K562 (cell line): ENCODE measurements at regions not wholly inside any gene's neighbourhood (a gene's known extent, or its start where the extent isn't known, plus 50 kb on each side); places are given as distances from the start of the nearest gene placed in this dataset.

Source experiments
- CHD1 ChIP-seq: fragments of 200-600 bp; sonication (generic); IDR thresholded peaks from one replicate; pipeline ENCODE4 v1.6.1; 2012; ENCODE audit warnings: mild to moderate bottlenecking, moderate library complexity, low read length, inconsistent platforms
- CLOCK ChIP-seq: fragments of 250-450 bp; sonication (Bioruptor Pico); IDR thresholded peaks from 2 replicates; pipeline ENCODE4 v1.4.0; 2020; ENCODE audit warnings: mild to moderate bottlenecking, moderate library complexity, borderline replicate concordance
- CREB3L1 ChIP-seq: fragments of 450-650 bp; IDR thresholded peaks from 2 replicates; pipeline ENCODE4 v1.6.1; 2014; ENCODE audit warnings: low read depth, mild to moderate bottlenecking, moderate library complexity, borderline replicate concordance
- CTCFL ChIP-seq: IDR thresholded peaks from 2 replicates; pipeline ENCODE4 v1.6.1; 2011; ENCODE audit warnings: borderline replicate concordance, low read depth, mild to moderate bottlenecking, moderate library complexity, low read length; ENCODE audit not compliant: insufficient read depth, poor library complexity, severe bottlenecking
- ELF1 ChIP-seq: fragments of 200-800 bp; sonication (Bioruptor generic); IDR thresholded peaks from 2 replicates; pipeline ENCODE4 v1.6.1; 2016; ENCODE audit warnings: missing genetic modification characterization, missing compliant biosample characterization
- ELF4 ChIP-seq: fragments of 450-650 bp; formaldehyde crosslinking; IDR thresholded peaks from 2 replicates; pipeline ENCODE4 v1.4.0; 2022; ENCODE audit warnings: missing genetic modification characterization
- XRCC5 ChIP-seq: fragments of 200-400 bp; formaldehyde crosslinking; IDR thresholded peaks from 2 replicates; pipeline ENCODE4 v1.6.1; 2017; ENCODE audit warnings: low read depth, mild to moderate bottlenecking, low read length
- ZBTB1 ChIP-seq: sonication (generic); formaldehyde crosslinking; IDR thresholded peaks from 2 replicates; pipeline ENCODE4 v1.8.1; 2023; ENCODE audit warnings: missing genetic modification reagents, low read depth, mild to moderate bottlenecking, borderline replicate concordance
- ZNF146 ChIP-seq: IDR thresholded peaks from one replicate; pipeline ENCODE4 v1.6.1; 2018; ENCODE audit warnings: missing compliant biosample characterization; ENCODE audit not compliant: unreplicated experiment
- ZNF318 ChIP-seq, 2 experiments: fragments of 450-650 bp; IDR thresholded peaks; 2 replicates each; pipeline ENCODE4 v1.6.1; 2016; ENCODE audit warnings: mild to moderate bottlenecking in 2 of 2, borderline replicate concordance in 1 of 2, low read depth in 1 of 2, moderate library complexity in 1 of 2
- ZNF696 ChIP-seq: fragments of 250-450 bp; sonication (Bioruptor Pico); conservative IDR thresholded peaks from 2 replicates; pipeline ENCODE4 v1.4.0; 2020; ENCODE audit warnings: mild to moderate bottlenecking, moderate library complexity

GRCh38 chr1:201649761-201650622, 111.1 kb downstream of the NAV1 start (continued):
- TF ChIP-seq CLOCK (CRISPR knock-in tag) (no peak), XRCC5 (no peak), ELF1 (tag) (peak; percentile 20; the same call in 1 of the 2 replicates), CTCFL (no peak), ELF4 (CRISPR knock-in tag) (no peak), CHD1 (no peak), CREB3L1 (no peak), ZNF146 (CRISPR knock-in tag) (no peak), ZBTB1 (CRISPR knock-in tag) (no peak), ZNF318 (IDR thresholded peaks at IDR 0.05; ENCODE audit: borderline replicate concordance in 1 of 2, low read depth in 1 of 2) (no peak), ZNF696 (no peak)
